ENCODE measurements at regions not wholly inside any gene's neighbourhood (a gene's known extent, or its start where the extent isn't known, plus 50 kb on each side); places are given as distances from the start of the nearest gene placed in this dataset.

DNA sequence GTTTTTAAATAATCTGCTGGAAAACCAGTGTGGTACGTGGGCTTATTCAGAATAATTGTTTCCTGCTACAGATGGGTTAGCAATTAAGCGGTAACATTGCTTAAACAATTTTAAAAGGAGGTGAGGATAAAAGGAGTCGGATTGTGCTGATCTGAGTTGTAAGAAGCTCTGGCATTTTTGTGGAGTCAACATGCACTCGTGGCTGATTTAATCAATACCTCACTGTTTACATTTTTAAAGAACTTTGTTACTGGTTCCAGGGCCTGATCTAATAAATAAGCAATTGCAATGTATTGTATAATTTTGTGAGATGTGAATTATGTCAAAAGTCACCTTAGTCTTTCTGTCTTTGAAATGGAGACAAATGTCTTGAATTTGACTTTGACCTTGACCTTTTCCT is 474.0 kb downstream of the SETD4 start:
- Mint-ChIP-seq H3K27me3 (peaks cover 0 to 20% (median 12%) of the 10 kb centered on the region in 5 donors), H3K4me3 (no peak overlapping the region), H3K27ac (no peak overlapping the region), H3K4me1 (peaks cover 0 to 3% (median 0%) of the 10 kb centered on the region in 7 donors), H3K36me3 (peaks cover 0 to 4% (median 0%) of the 10 kb centered on the region in 5 donors), H3K9me3 (peaks cover 0 to 8% (median 0%) of the 10 kb centered on the region in 11 donors)
- POLR2A ChIA-PET = interaction anchor here (0.9 kb wide), 1 partner anchor 10 kb away, joined by 3 read pairs; no protein-coding TSS in a partner anchor
- no peak overlapping the region for H3K27ac ChIP-seq (ENCODE audit: low read depth, low read length)
- H3K4me1 ChIP-seq (ENCODE audit: control insufficient read depth in 2 of 2, insufficient read depth in 2 of 2, low read length in 2 of 2) = no peaks in the 10 kb centered on the region
- H3K4me3 ChIP-seq (ENCODE audit: low read length) = no peak overlapping the region
- intact Hi-C loops (cut with micrococcal nuclease) = no loop called here
- ATAC-seq (no peak), DNase-seq (no peak)
- peaks cover 0 to 4% of the 10 kb centered on the region in 2 donors for H3K27me3 ChIP-seq (ENCODE audit: control insufficient read depth in 2 of 2, insufficient read depth in 2 of 2, low read length in 2 of 2)
- H3K9me3 ChIP-seq (ENCODE audit: control insufficient read depth in 2 of 3, low read length in 3 of 3) = no peaks in the 10 kb centered on the region
- CTCF ChIA-PET = no interaction called here
- H3K36me3 ChIP-seq (ENCODE audit: control insufficient read depth in 2 of 3, insufficient read depth in 3 of 3, low read length in 3 of 3) = no peaks in the 10 kb centered on the region

DNA sequence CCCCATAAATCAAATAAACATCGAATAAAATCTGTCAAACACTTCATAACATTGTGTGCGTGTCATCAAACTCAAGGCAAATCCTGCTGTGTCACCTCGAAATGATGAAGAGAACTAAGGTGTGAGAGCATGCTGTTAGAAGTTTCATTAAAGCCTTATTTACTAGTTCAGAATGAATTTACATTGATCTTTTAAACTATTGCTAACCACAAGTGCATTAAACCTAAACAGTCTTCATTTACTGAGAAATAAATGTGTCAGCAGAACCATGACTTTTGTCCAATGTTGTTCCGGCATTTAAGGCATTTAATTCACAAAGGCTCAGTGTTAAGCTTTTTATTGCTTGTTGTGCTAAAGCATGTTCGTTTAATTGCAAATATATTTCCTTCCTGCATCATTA is 474.4 kb downstream of the SETD4 start:
- H3K4me3 ChIP-seq (ENCODE audit: low read length) = no peak overlapping the region
- H3K4me1 ChIP-seq (ENCODE audit: control insufficient read depth in 2 of 2, insufficient read depth in 2 of 2, low read length in 2 of 2) = no peaks in the 10 kb centered on the region
- H3K36me3 ChIP-seq (ENCODE audit: control insufficient read depth in 2 of 3, insufficient read depth in 3 of 3, low read length in 3 of 3) = no peaks in the 10 kb centered on the region
- peaks cover 0 to 4% (median 0%) of the 10 kb centered on the region in 5 donors for H3K36me3 Mint-ChIP-seq
- ATAC-seq (no peak), DNase-seq (no peak)
- peaks cover 0 to 4% of the 10 kb centered on the region in 2 donors for H3K27me3 ChIP-seq (ENCODE audit: control insufficient read depth in 2 of 2, insufficient read depth in 2 of 2, low read length in 2 of 2)
- intact Hi-C loops (cut with micrococcal nuclease) = no loop called here
- no peak overlapping the region for H3K27ac Mint-ChIP-seq
- ChIA-PET CTCF (no interaction called here), POLR2A (interaction anchor here (0.9 kb wide), 1 partner anchor 10 kb away, joined by 3 read pairs; no protein-coding TSS in a partner anchor)
- no peak overlapping the region for H3K4me3 Mint-ChIP-seq
- peaks cover 0 to 3% (median 0%) of the 10 kb centered on the region in 7 donors for H3K4me1 Mint-ChIP-seq
- no peaks in the 10 kb centered on the region for H3K9me3 ChIP-seq (ENCODE audit: control insufficient read depth in 2 of 3, low read length in 3 of 3)
- H3K9me3 Mint-ChIP-seq = peaks cover 0 to 8% (median 0%) of the 10 kb centered on the region in 11 donors
- H3K27ac ChIP-seq (ENCODE audit: low read depth, low read length) = no peak overlapping the region
- peaks cover 0 to 20% (median 12%) of the 10 kb centered on the region in 5 donors for H3K27me3 Mint-ChIP-seq

DNA sequence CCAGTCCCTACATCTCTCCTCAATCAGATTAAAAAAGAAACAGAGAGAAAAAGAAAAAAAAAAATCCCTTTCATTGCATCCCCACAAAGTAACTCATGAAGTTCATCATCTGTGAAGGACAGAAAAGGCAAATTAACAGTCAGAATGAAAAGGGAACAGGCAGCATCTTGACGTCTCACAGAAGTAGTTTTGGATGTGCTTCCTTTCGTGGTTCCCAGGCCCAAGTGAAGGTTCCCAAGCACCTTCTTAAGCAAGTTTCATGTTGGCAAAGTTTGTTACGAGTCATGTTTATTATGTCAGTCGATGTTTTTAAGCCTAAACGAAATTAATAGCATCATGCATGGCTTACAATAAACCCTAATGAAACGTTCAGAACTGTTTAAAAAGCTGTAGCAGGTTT is 475.2 kb downstream of the SETD4 start:
- Histone ChIP-seq H3K4me3 (ENCODE audit: low read length) (no peak overlapping the region), H3K27ac (ENCODE audit: low read depth, low read length) (no peak overlapping the region), H3K36me3 (ENCODE audit: control insufficient read depth in 2 of 3, insufficient read depth in 3 of 3, low read length in 3 of 3) (no peaks in the 10 kb centered on the region), H3K27me3 (ENCODE audit: control insufficient read depth in 2 of 2, insufficient read depth in 2 of 2, low read length in 2 of 2) (peaks cover 0 to 3% of the 10 kb centered on the region in 2 donors), H3K4me1 (ENCODE audit: control insufficient read depth in 2 of 2, insufficient read depth in 2 of 2, low read length in 2 of 2) (no peaks in the 10 kb centered on the region), H3K9me3 (ENCODE audit: control insufficient read depth in 2 of 3, low read length in 3 of 3) (no peaks in the 10 kb centered on the region)
- Mint-ChIP-seq H3K27me3 (peaks cover 0 to 20% (median 10%) of the 10 kb centered on the region in 5 donors), H3K4me3 (no peak overlapping the region), H3K36me3 (peaks cover 0 to 4% (median 0%) of the 10 kb centered on the region in 5 donors), H3K4me1 (peaks cover 0 to 3% (median 0%) of the 10 kb centered on the region in 7 donors), H3K9me3 (peaks cover 0 to 4% (median 0%) of the 10 kb centered on the region in 11 donors), H3K27ac (no peak overlapping the region)
- ChIA-PET POLR2A (no interaction called here), CTCF (no interaction called here)
- ATAC-seq (no peak), DNase-seq (no peak)
- intact Hi-C loops (cut with micrococcal nuclease) = no loop called here

DNA sequence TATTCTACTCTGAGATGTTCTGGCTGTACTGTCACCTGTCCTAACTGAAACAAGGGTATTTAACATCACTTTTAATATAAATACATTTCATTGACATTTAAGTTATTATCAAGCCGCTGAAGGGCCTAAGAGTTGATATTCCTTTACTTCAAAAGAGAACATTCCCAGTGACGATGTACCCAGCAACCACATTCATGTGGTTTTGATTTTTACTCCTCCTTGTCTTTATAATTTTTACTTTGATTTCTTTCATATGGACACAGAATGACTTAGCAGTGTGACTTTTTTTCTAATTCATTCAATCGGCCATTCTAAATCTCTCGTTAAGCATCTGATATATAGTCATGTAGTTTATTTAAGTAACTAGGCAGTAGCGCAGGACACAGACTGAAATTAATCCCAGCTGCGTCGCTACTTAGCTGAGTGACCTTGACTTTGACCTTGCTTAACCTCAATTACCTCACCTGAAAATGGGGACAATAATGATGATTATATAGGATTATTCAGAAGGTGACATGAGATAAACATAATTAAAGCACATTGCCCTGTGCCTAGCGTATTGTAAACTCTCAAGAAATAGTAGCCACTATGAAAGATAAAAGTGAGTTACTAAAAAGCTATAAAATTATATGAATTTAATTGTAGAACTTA is 476.6 kb downstream of the SETD4 start:
- Histone ChIP-seq H3K4me1 (ENCODE audit: control insufficient read depth in 2 of 2, insufficient read depth in 2 of 2, low read length in 2 of 2) (no peaks in the 10 kb centered on the region), H3K4me3 (ENCODE audit: low read length) (no peak overlapping the region), H3K9me3 (ENCODE audit: control insufficient read depth in 2 of 3, low read length in 3 of 3) (no peaks in the 10 kb centered on the region), H3K27ac (ENCODE audit: low read depth, low read length) (no peak overlapping the region), H3K27me3 (ENCODE audit: control insufficient read depth in 2 of 2, insufficient read depth in 2 of 2, low read length in 2 of 2) (no peaks in the 10 kb centered on the region), H3K36me3 (ENCODE audit: control insufficient read depth in 2 of 3, insufficient read depth in 3 of 3, low read length in 3 of 3) (no peaks in the 10 kb centered on the region)
- Mint-ChIP-seq H3K27ac (no peak overlapping the region), H3K4me1 (peaks cover 0 to 6% (median 0%) of the 10 kb centered on the region in 7 donors), H3K9me3 (no peaks in the 10 kb centered on the region), H3K4me3 (no peak overlapping the region), H3K27me3 (peaks cover 0 to 20% (median 7%) of the 10 kb centered on the region in 5 donors), H3K36me3 (peaks cover 0 to 4% (median 0%) of the 10 kb centered on the region in 5 donors)
- no peak for DNase-seq
- ATAC-seq = no peak
- POLR2A ChIA-PET = interaction anchor here (0.6 kb wide), 1 partner anchor 32 kb away, joined by 3 read pairs; no protein-coding TSS in a partner anchor
- CTCF ChIA-PET = interaction anchor here (1.1 kb wide), 1 partner anchor 838 kb away, joined by 4 read pairs; no protein-coding TSS in a partner anchor
- intact Hi-C loops (cut with micrococcal nuclease) = no loop called here

DNA sequence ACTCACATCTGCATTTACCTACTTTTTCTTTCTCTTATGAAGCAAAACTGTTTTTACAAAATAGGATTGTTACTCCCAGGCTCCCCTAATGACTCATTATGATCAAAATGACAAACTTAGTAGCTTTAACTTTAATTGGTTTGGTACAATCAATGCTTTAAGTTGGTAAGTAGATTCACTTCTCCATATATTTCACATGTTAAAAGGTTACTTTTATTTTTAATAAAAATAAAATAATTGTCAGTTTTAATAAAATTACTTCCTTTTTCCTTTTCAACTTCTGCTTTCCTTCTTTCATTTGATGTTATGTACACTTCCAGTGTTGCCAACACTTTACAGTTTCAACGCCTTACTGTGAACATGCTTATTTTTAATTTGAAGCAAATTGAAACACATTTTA is 477.6 kb downstream of the SETD4 start:
- no peaks in the 10 kb centered on the region for H3K9me3 ChIP-seq (ENCODE audit: control insufficient read depth in 2 of 3, low read length in 3 of 3)
- intact Hi-C loops (cut with micrococcal nuclease) = no loop called here
- ChIA-PET CTCF (interaction anchor here (0.7 kb wide), 1 partner anchor 11 kb away, joined by 3 read pairs; no protein-coding TSS in a partner anchor), POLR2A (interaction anchor here (0.6 kb wide), 1 partner anchor 31 kb away, joined by 3 read pairs; no protein-coding TSS in a partner anchor)
- H3K36me3 ChIP-seq (ENCODE audit: control insufficient read depth in 2 of 3, insufficient read depth in 3 of 3, low read length in 3 of 3) = no peaks in the 10 kb centered on the region
- no peak overlapping the region for H3K27ac ChIP-seq (ENCODE audit: low read depth, low read length)
- H3K27me3 ChIP-seq (ENCODE audit: control insufficient read depth in 2 of 2, insufficient read depth in 2 of 2, low read length in 2 of 2) = no peaks in the 10 kb centered on the region
- no peak for DNase-seq
- H3K4me1 Mint-ChIP-seq = peaks cover 0 to 5% (median 0%) of the 10 kb centered on the region in 7 donors
- peaks cover 0 to 4% (median 0%) of the 10 kb centered on the region in 5 donors for H3K36me3 Mint-ChIP-seq
- H3K4me3 ChIP-seq (ENCODE audit: low read length) = no peak overlapping the region
- peaks cover 0 to 17% (median 1%) of the 10 kb centered on the region in 5 donors for H3K27me3 Mint-ChIP-seq
- peaks cover 0 to under 1% (median 0%) of the 10 kb centered on the region in 11 donors for H3K9me3 Mint-ChIP-seq
- no peak overlapping the region for H3K27ac Mint-ChIP-seq
- no peaks in the 10 kb centered on the region for H3K4me1 ChIP-seq (ENCODE audit: control insufficient read depth in 2 of 2, insufficient read depth in 2 of 2, low read length in 2 of 2)
- no peak for ATAC-seq
- no peak overlapping the region for H3K4me3 Mint-ChIP-seq

- H3K36me3 ChIP-seq (ENCODE audit: control insufficient read depth in 2 of 3, insufficient read depth in 3 of 3, low read length in 3 of 3) = no peaks in the 10 kb centered on the region
- no peak overlapping the region for H3K4me3 ChIP-seq (ENCODE audit: low read length)
- H3K4me1 ChIP-seq (ENCODE audit: control insufficient read depth in 2 of 2, insufficient read depth in 2 of 2, low read length in 2 of 2) = no peaks in the 10 kb centered on the region
- Mint-ChIP-seq H3K4me3 (no peak overlapping the region), H3K9me3 (peaks cover 0 to 2% (median 0%) of the 10 kb centered on the region in 11 donors), H3K36me3 (peaks cover 0 to 4% (median 0%) of the 10 kb centered on the region in 5 donors), H3K4me1 (peaks cover 0 to 5% (median 0%) of the 10 kb centered on the region in 7 donors), H3K27me3 (peaks cover 0 to 13% (median 0%) of the 10 kb centered on the region in 5 donors), H3K27ac (no peak overlapping the region)
- no peak overlapping the region for H3K27ac ChIP-seq (ENCODE audit: low read depth, low read length)
- CTCF ChIA-PET = no interaction called here
- H3K9me3 ChIP-seq (ENCODE audit: control insufficient read depth in 2 of 3, low read length in 3 of 3) = no peaks in the 10 kb centered on the region
- no peak for ATAC-seq
- H3K27me3 ChIP-seq (ENCODE audit: control insufficient read depth in 2 of 2, insufficient read depth in 2 of 2, low read length in 2 of 2) = no peaks in the 10 kb centered on the region
- intact Hi-C loops (cut with micrococcal nuclease) = no loop called here
- no peak for DNase-seq
- POLR2A ChIA-PET = no interaction called here
Observed at GRCh38 chr21:35581640-35582039, 478.7 kb downstream of the SETD4 start.
